ENCODE measurements at regions not wholly inside any gene's neighbourhood (a gene's known extent, or its start where the extent isn't known, plus 50 kb on each side); places are given as distances from the start of the nearest gene placed in this dataset.

GRCh38 chr5:54680998-54681397 lies 163.4 kb downstream of the SNX18 start:
- ChIA-PET CTCF (interaction anchor here (1.5 kb wide), 1 partner anchor 10 kb away, joined by 3 read pairs; no protein-coding TSS in a partner anchor), POLR2A (no interaction called here)
- H2AFZ ChIP-seq (ENCODE audit: low read depth), result no peak overlapping the region
- peaks cover 3% of the 10 kb centered on the region; the same call in 1 of the 2 replicates for H3K27me3 ChIP-seq (ENCODE audit: insufficient read depth)
- peaks cover 0 to 5% of the 10 kb centered on the region in 2 experiments; a peak in 1 of 4 replicates for H3K4me1 ChIP-seq (ENCODE audit: control insufficient read depth in 1 of 2, insufficient read depth in 2 of 2, low read depth in 1 of 2, low read length in 1 of 2)
- no peak overlapping the region for H3K4me2 ChIP-seq
- no peaks in the 10 kb centered on the region for H4K20me1 ChIP-seq (ENCODE audit: insufficient read depth)
- no peaks in the 10 kb centered on the region for H3K79me2 ChIP-seq (ENCODE audit: insufficient read depth)
- H3K9me3 ChIP-seq, result no peaks in the 10 kb centered on the region
- H3K27ac ChIP-seq (ENCODE audit: low read depth in 2 of 2, low read length in 1 of 2), result no peak overlapping the region
- H3F3A ChIP-seq (replicated peaks; ENCODE audit: insufficient read depth), result no peaks in the 10 kb centered on the region
- no peak overlapping the region for H3K4me3 ChIP-seq (ENCODE audit: low read depth in 2 of 2, low read length in 1 of 2)
- TF ChIP-seq YY1 (IDR thresholded peaks at IDR 0.05; ENCODE audit: low read depth), result no peak
- no peak for TF ChIP-seq SIN3A (IDR thresholded peaks at IDR 0.05; ENCODE audit: borderline replicate concordance, low read depth, low read length)
- TF ChIP-seq TAF1 (IDR thresholded peaks at IDR 0.05; ENCODE audit: borderline replicate concordance, low read depth, low read length), result no peak
- TF ChIP-seq REST (IDR thresholded peaks at IDR 0.05; ENCODE audit: low read depth, low read length), result no peak
- TF ChIP-seq RAD21 (IDR thresholded peaks at IDR 0.05; ENCODE audit: low read length), result no peak
- no peak for TF ChIP-seq RXRA (IDR thresholded peaks at IDR 0.05; ENCODE audit: borderline replicate concordance, low read depth)
- TF ChIP-seq GABPA (IDR thresholded peaks at IDR 0.05; ENCODE audit: low read depth), result no peak
- no peaks in the 10 kb centered on the region for H3K36me3 ChIP-seq (replicated peaks in 1 of 2; ENCODE audit: control insufficient read depth in 1 of 2, insufficient read depth in 2 of 2, low read length in 1 of 2)
- H3K9me2 ChIP-seq, result no peaks in the 10 kb centered on the region
- H3K9ac ChIP-seq, result no peak overlapping the region
- WGBS (ENCODE audit: low lambda C conversion rate), result 48% methylated on average over 5 of the region's 5 CpGs
- DNase-seq, result no peak

DNA sequence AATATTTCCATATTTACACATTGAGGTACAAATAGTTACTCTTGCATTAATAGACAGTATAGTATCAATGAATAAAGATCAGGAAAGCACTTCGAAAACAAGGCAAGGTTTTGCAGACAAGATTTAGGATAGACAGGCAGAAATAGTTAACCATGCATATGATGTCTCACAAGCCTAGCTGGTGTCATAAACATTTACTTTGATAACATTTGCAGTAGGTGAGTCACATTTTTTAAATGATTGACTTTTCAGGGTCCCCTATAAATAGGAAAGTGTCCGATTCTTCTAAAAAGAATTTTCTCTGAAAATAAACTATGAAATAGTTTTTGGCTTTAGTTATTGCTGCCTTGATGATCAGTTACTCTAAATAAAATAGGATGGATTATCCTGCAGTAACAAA lies 162.1 kb downstream of the SNX18 start:
- TF ChIP-seq IRF3 (IDR thresholded peaks at IDR 0.05; ENCODE audit: low read depth, low read length) (no peak), YY1 (IDR thresholded peaks at IDR 0.05; ENCODE audit: low read depth) (no peak), RAD21 (IDR thresholded peaks at IDR 0.05; ENCODE audit: low read length) (no peak), ELF1 (IDR thresholded peaks at IDR 0.05) (no peak), TCF12 (IDR thresholded peaks at IDR 0.05) (no peak), PBX3 (IDR thresholded peaks at IDR 0.05) (no peak), SMC3 (IDR thresholded peaks at IDR 0.05; ENCODE audit: low read depth, low read length) (no peak), TAF1 (IDR thresholded peaks at IDR 0.05; ENCODE audit: borderline replicate concordance, low read depth, low read length) (no peak), NRF1 (IDR thresholded peaks at IDR 0.05; ENCODE audit: low read depth, low read length) (no peak), EP300 (IDR thresholded peaks at IDR 0.05; ENCODE audit: borderline replicate concordance in 1 of 2, low read depth in 1 of 2, low read length in 1 of 2) (no peak), RCOR1 (IDR thresholded peaks at IDR 0.05; ENCODE audit: low read length) (no peak)
- TF ChIP-seq, protein P1, sequence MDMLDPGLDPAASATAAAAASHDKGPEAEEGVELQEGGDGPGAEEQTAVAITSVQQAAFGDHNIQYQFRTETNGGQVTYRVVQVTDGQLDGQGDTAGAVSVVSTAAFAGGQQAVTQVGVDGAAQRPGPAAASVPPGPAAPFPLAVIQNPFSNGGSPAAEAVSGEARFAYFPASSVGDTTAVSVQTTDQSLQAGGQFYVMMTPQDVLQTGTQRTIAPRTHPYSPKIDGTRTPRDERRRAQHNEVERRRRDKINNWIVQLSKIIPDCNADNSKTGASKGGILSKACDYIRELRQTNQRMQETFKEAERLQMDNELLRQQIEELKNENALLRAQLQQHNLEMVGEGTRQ (IDR thresholded peaks at IDR 0.05; ENCODE audit: borderline replicate concordance, low read depth, low read length), result no peak
- TF ChIP-seq, protein P2, sequence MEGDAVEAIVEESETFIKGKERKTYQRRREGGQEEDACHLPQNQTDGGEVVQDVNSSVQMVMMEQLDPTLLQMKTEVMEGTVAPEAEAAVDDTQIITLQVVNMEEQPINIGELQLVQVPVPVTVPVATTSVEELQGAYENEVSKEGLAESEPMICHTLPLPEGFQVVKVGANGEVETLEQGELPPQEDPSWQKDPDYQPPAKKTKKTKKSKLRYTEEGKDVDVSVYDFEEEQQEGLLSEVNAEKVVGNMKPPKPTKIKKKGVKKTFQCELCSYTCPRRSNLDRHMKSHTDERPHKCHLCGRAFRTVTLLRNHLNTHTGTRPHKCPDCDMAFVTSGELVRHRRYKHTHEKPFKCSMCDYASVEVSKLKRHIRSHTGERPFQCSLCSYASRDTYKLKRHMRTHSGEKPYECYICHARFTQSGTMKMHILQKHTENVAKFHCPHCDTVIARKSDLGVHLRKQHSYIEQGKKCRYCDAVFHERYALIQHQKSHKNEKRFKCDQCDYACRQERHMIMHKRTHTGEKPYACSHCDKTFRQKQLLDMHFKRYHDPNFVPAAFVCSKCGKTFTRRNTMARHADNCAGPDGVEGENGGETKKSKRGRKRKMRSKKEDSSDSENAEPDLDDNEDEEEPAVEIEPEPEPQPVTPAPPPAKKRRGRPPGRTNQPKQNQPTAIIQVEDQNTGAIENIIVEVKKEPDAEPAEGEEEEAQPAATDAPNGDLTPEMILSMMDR (IDR thresholded peaks at IDR 0.05), result no peak
- Histone ChIP-seq H3K9ac (no peak overlapping the region), H3K27ac (ENCODE audit: low read depth in 2 of 2, low read length in 1 of 2) (no peak overlapping the region), H3K36me3 (replicated peaks in 1 of 2; ENCODE audit: control insufficient read depth in 1 of 2, insufficient read depth in 2 of 2, low read length in 1 of 2) (no peaks in the 10 kb centered on the region), H3F3A (replicated peaks; ENCODE audit: insufficient read depth) (no peaks in the 10 kb centered on the region), H4K20me1 (ENCODE audit: insufficient read depth) (no peaks in the 10 kb centered on the region), H3K4me1 (ENCODE audit: control insufficient read depth in 1 of 2, insufficient read depth in 2 of 2, low read depth in 1 of 2, low read length in 1 of 2) (peaks cover 0 to 5% of the 10 kb centered on the region in 2 experiments; a peak in 1 of 4 replicates), H3K4me3 (ENCODE audit: low read depth in 2 of 2, low read length in 1 of 2) (no peak overlapping the region), H2AFZ (ENCODE audit: low read depth) (no peak overlapping the region), H3K27me3 (ENCODE audit: insufficient read depth) (peaks cover 3% of the 10 kb centered on the region; the same call in 1 of the 2 replicates), H3K79me2 (ENCODE audit: insufficient read depth) (no peaks in the 10 kb centered on the region), H3K9me3 (no peaks in the 10 kb centered on the region), H3K9me2 (no peaks in the 10 kb centered on the region), H3K4me2 (no peak overlapping the region)
- ChIA-PET POLR2A (no interaction called here), CTCF (interaction anchor here (2.4 kb wide), 1 partner anchor 163 kb away, joined by 6 read pairs; no protein-coding TSS in a partner anchor)
- WGBS (ENCODE audit: low lambda C conversion rate), result 57% methylated on average over 2 of the region's 2 CpGs
- DNase-seq, result no peak

All from SK-N-SH (cell line).